ENCODE measurements at regions not wholly inside any gene's neighbourhood (a gene's known extent, or its start where the extent isn't known, plus 50 kb on each side); places are given as distances from the start of the nearest gene placed in this dataset.

GRCh38 chr18:39786477-39786876 lies 2168.6 kb upstream of the PIK3C3 start:
- TF ChIP-seq CTCF (conservative IDR thresholded peaks at IDR 0.05; ENCODE audit: low read length) = no peak
- no peak for TF ChIP-seq EZH2phosphoT487 (IDR thresholded peaks at IDR 0.05; ENCODE audit: borderline replicate concordance, low read depth, low read length)
